ENCODE measurements at regions not wholly inside any gene's neighbourhood (a gene's known extent, or its start where the extent isn't known, plus 50 kb on each side); places are given as distances from the start of the nearest gene placed in this dataset.

DNA sequence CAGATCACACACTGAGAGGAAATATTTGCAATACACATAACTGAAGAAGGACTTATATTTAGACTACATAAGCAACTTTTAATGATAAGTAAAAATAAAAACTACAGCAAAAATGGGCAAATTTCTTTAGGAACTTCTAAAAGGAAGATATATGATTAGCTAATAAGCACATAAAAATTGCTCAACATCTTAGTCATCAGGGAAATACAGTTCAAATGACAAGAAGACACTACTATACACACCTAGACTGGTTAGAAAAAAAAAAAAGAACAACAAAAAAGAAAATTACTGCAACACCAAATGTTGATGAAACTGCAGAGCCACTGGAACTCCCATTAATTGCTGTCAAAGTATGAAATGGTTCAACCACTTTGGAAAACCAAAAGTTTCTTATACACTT lies 1247.5 kb upstream of the ACVR2A start:
- Histone ChIP-seq H3K27ac (ENCODE audit: low read depth, low read length) (no peak overlapping the region), H3K36me3 (ENCODE audit: control insufficient read depth, insufficient read depth, low read length) (no peaks in the 10 kb centered on the region), H3K27me3 (ENCODE audit: control insufficient read depth, insufficient read depth, low read length) (no peaks in the 10 kb centered on the region), H3K4me3 (ENCODE audit: low read length) (no peak overlapping the region), H3K4me1 (ENCODE audit: control insufficient read depth, insufficient read depth, low read length) (no peaks in the 10 kb centered on the region), H3K9ac (ENCODE audit: low read length) (no peak overlapping the region)

DNA sequence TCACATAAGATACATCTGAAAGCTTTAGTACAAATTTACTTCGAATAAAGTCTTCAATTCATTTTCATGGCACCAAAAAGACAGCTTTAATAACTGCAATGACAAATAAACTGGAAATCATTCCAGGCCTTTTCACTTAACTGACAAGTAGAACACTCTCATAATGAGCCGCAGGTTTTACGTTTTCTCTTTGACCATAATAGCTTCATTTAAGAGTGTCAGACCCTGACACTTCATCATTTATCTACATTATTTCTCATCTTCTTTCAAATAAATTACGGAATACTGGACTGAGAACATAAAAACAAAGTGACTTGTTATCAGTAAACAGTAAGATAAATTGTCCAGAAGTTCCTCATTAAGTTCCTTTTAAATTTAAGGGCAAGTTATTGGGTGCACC lies 1252.9 kb upstream of the ACVR2A start:
- no peak overlapping the region for H3K27ac ChIP-seq (ENCODE audit: low read depth, low read length)
- H3K36me3 ChIP-seq (ENCODE audit: control insufficient read depth, insufficient read depth, low read length) = no peaks in the 10 kb centered on the region
- H3K27me3 ChIP-seq (ENCODE audit: control insufficient read depth, insufficient read depth, low read length) = no peaks in the 10 kb centered on the region
- H3K4me1 ChIP-seq (ENCODE audit: control insufficient read depth, insufficient read depth, low read length) = no peaks in the 10 kb centered on the region
- no peak overlapping the region for H3K9ac ChIP-seq (ENCODE audit: low read length)
- H3K4me3 ChIP-seq (ENCODE audit: low read length) = no peak overlapping the region

DNA sequence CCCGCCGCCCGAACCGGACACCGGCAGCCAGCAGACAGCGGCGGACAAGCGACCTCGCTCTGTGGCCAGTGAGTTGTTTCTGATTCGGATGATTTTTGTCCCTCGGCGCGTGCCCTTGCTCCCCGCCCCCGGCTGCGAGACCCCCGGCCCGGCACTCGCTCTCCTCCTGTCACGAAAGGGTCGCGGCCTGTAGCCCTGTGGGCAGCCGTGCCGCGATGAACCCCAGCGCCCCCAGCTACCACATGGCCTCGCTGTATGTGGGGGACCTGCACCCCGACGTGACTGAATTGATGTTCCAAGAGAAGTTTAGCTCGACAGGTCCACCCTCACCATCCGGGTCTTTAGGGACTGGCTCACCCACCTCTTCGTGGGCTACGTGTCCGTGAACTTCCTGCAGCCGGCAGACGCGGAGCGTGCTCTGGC lies 1257.5 kb upstream of the ACVR2A start:
- no peaks in the 10 kb centered on the region for H3K4me1 ChIP-seq (ENCODE audit: control insufficient read depth, insufficient read depth, low read length)
- no peak overlapping the region for H3K4me3 ChIP-seq (ENCODE audit: low read length)
- H3K9ac ChIP-seq (ENCODE audit: low read length) = no peak overlapping the region
- no peak overlapping the region for H3K27ac ChIP-seq (ENCODE audit: low read depth, low read length)
- H3K36me3 ChIP-seq (ENCODE audit: control insufficient read depth, insufficient read depth, low read length) = no peaks in the 10 kb centered on the region
- no peaks in the 10 kb centered on the region for H3K27me3 ChIP-seq (ENCODE audit: control insufficient read depth, insufficient read depth, low read length)

DNA sequence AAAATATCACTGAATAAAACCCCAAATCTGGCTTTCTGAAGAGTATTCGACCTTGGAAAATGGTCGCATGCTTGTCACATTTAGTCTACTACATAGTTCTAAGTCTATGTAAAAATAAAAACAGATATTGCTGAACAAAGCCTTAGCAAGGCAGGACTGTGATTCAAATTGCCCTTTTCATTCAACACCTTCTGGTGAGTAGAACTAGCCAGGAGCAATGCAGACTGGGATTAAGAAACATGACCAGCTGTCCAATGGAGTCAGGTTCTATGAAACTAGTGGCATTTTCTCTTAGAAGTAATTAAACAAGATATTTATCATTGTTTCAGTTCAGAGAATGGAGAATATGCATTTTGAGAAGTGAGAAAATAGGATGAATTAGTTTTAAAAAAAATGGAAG lies 1260.5 kb upstream of the ACVR2A start:
- H3K4me3 ChIP-seq (ENCODE audit: low read length) = no peak overlapping the region
- H3K4me1 ChIP-seq (ENCODE audit: control insufficient read depth, insufficient read depth, low read length) = no peaks in the 10 kb centered on the region
- no peaks in the 10 kb centered on the region for H3K27me3 ChIP-seq (ENCODE audit: control insufficient read depth, insufficient read depth, low read length)
- H3K27ac ChIP-seq (ENCODE audit: low read depth, low read length) = no peak overlapping the region
- no peak overlapping the region for H3K9ac ChIP-seq (ENCODE audit: low read length)
- no peaks in the 10 kb centered on the region for H3K36me3 ChIP-seq (ENCODE audit: control insufficient read depth, insufficient read depth, low read length)

DNA sequence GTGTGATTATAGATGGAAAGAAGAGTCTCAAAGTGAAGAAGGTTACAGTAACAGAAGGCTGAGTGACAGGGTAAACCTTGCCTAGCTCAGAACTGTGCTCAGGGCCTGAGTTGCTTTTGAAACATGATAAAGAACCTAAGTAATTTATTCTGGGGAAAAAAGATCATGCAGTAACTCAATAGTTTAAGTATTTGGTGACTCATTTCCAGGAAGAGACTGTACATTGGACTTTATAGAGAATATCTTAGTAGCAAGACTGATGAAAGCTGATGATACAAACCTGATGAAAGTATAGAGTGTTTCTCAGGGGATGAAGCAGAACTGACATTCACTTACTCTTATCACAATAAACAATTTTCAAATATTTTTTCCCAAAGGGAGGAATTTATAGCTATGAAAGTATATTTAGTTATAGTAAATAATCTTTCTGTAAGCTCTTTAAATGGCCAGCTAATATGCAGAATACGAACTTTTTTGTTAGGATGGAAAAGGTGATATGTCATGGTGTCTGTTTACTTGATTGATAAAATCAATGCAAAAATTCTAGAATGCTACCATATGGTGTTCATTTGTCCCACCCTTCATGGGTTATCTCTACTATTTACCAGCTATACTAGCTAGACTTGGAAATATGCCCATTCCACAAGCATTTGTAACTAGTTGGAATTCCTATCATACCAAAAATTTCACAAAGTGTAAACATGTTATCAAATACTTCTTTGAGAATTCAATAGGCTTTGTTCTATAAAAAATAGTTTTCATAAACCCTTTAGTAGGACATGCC lies 1265.5 kb upstream of the ACVR2A start:
- Histone ChIP-seq H3K27me3 (ENCODE audit: control insufficient read depth, insufficient read depth, low read length) (no peaks in the 10 kb centered on the region), H3K4me3 (ENCODE audit: low read length) (no peak overlapping the region), H3K9ac (ENCODE audit: low read length) (no peak overlapping the region), H3K27ac (ENCODE audit: low read depth, low read length) (no peak overlapping the region), H3K4me1 (ENCODE audit: control insufficient read depth, insufficient read depth, low read length) (no peaks in the 10 kb centered on the region), H3K36me3 (ENCODE audit: control insufficient read depth, insufficient read depth, low read length) (no peaks in the 10 kb centered on the region)

DNA sequence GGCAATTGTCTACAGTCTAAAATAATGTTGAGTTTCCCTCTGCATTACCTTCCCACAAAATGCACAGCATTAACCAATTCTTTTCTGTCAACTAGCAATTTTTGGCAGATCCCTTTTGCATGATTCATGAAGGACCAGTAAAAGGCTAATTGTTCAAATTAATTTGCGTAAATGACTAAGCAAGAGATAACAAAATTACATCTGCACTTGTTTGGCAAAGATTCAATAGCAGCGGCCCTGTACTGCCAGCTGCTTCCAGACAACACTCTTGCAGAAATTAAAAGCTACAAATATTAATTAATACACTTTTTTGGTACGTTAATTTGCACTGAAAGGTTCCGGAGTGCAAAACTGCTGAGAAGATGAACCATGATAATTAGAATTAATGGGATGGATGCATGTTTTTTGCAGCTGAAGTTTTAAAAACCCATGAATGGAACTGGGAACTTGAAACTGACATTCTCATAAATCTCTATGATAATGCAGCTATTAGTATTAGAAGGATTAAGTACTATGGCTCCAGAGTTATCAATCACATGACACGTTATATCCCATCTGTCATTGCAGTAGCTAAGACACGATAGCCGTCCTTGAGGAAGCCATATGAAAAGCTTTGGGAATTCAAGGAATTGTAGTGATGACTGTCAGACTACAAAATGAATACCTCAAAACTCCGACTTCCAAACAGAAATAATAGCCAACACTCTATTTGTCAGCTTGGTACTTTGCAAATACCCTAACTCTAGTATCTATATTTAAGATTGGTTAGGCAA lies 1268.3 kb upstream of the ACVR2A start:
- Histone ChIP-seq H3K27ac (ENCODE audit: low read depth, low read length) (no peak overlapping the region), H3K9ac (ENCODE audit: low read length) (no peak overlapping the region), H3K4me3 (ENCODE audit: low read length) (no peak overlapping the region), H3K27me3 (ENCODE audit: control insufficient read depth, insufficient read depth, low read length) (no peaks in the 10 kb centered on the region), H3K4me1 (ENCODE audit: control insufficient read depth, insufficient read depth, low read length) (no peaks in the 10 kb centered on the region), H3K36me3 (ENCODE audit: control insufficient read depth, insufficient read depth, low read length) (no peaks in the 10 kb centered on the region)

DNA sequence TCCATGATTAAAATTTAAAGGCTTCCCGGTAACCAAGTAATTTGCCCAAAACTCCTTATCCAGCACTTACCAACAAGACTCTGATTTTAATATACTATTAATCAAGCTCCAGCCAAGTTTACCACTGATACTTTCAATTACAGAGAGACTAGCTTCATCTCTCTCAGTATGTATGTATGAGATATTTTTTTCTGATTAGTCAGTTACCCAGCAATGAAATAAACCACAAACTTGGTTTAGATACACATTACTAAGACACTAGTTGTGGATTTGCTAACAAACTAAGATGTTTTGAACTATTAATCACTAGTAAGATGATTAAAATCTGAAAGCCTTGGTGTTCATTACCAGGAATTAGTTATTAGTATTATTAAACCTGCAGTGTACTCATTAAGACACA lies 1272.2 kb upstream of the ACVR2A start:
- Histone ChIP-seq H3K9ac (ENCODE audit: low read length) (no peak overlapping the region), H3K4me3 (ENCODE audit: low read length) (no peak overlapping the region), H3K36me3 (ENCODE audit: control insufficient read depth, insufficient read depth, low read length) (no peaks in the 10 kb centered on the region), H3K27ac (ENCODE audit: low read depth, low read length) (no peak overlapping the region), H3K27me3 (ENCODE audit: control insufficient read depth, insufficient read depth, low read length) (no peaks in the 10 kb centered on the region), H3K4me1 (ENCODE audit: control insufficient read depth, insufficient read depth, low read length) (no peaks in the 10 kb centered on the region)

DNA sequence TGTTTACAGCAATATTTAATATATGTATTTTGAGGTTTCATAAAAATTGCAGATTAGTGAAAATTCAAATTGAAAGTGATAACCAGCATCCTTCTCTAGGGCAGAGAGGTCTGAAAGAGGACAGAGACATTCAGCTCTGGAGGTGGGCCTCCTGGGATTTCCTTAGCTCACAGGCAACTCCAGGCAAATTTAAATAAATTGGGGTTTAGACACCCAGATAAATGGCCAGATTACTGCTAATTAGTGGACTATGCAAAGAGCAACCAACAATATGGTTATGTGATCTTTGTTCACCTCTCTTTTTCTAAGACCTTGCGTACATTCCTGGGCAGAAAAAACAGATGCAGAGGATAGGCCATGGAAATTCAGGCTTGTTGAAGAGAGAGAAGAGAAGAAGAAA lies 1282.8 kb upstream of the ACVR2A start:
- Histone ChIP-seq H3K36me3 (ENCODE audit: control insufficient read depth, insufficient read depth, low read length) (no peaks in the 10 kb centered on the region), H3K4me1 (ENCODE audit: control insufficient read depth, insufficient read depth, low read length) (no peaks in the 10 kb centered on the region), H3K4me3 (ENCODE audit: low read length) (no peak overlapping the region), H3K9ac (ENCODE audit: low read length) (no peak overlapping the region), H3K27me3 (ENCODE audit: control insufficient read depth, insufficient read depth, low read length) (no peaks in the 10 kb centered on the region), H3K27ac (ENCODE audit: low read depth, low read length) (no peak overlapping the region)

DNA sequence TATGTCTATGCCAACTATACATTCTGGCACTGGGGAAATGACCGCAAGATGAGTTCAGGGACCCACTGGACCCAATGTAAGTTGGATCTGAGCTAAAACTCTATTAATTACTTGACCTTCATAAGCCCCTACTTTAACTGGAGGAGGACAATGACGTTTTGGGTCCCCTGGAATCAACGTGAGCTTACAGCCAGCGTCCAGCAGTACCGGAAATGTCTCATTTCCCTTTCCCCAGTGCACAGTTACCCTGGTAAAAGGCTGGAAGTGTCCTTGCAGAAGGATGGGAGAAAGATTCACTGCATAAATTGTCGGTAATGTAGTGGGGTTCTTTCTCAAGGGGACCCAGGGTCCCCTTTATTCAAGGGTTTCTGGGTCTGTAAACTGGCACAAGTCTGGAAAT lies 1297.6 kb upstream of the ACVR2A start:
- no peaks in the 10 kb centered on the region for H3K36me3 ChIP-seq (ENCODE audit: control insufficient read depth, insufficient read depth, low read length)
- no peak overlapping the region for H3K27ac ChIP-seq (ENCODE audit: low read depth, low read length)
- H3K9ac ChIP-seq (ENCODE audit: low read length) = no peak overlapping the region
- no peak overlapping the region for H3K4me3 ChIP-seq (ENCODE audit: low read length)
- no peaks in the 10 kb centered on the region for H3K4me1 ChIP-seq (ENCODE audit: control insufficient read depth, insufficient read depth, low read length)
- no peaks in the 10 kb centered on the region for H3K27me3 ChIP-seq (ENCODE audit: control insufficient read depth, insufficient read depth, low read length)

DNA sequence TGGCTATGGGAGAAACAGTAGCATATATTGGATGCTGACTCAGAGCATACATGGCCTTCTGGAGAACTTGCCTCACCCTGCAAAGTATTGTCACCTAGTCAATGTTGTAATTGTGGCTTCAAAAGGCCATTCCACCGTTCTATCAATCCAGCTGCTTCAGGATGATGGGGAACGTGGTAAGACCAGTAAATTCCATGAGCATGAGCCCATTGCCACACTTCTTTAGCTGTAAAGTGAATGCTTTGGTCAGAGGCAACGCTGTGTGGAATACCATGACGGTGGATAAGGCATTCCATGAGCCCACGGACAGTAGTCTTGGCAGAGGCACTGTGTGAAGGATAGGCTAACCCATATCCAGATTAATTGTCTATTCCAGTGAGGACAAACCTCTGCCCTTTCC lies 1300.1 kb upstream of the ACVR2A start:
- H3K4me3 ChIP-seq (ENCODE audit: low read length) = no peak overlapping the region
- no peak overlapping the region for H3K27ac ChIP-seq (ENCODE audit: low read depth, low read length)
- H3K27me3 ChIP-seq (ENCODE audit: control insufficient read depth, insufficient read depth, low read length) = no peaks in the 10 kb centered on the region
- H3K9ac ChIP-seq (ENCODE audit: low read length) = no peak overlapping the region
- no peaks in the 10 kb centered on the region for H3K36me3 ChIP-seq (ENCODE audit: control insufficient read depth, insufficient read depth, low read length)
- no peaks in the 10 kb centered on the region for H3K4me1 ChIP-seq (ENCODE audit: control insufficient read depth, insufficient read depth, low read length)

DNA sequence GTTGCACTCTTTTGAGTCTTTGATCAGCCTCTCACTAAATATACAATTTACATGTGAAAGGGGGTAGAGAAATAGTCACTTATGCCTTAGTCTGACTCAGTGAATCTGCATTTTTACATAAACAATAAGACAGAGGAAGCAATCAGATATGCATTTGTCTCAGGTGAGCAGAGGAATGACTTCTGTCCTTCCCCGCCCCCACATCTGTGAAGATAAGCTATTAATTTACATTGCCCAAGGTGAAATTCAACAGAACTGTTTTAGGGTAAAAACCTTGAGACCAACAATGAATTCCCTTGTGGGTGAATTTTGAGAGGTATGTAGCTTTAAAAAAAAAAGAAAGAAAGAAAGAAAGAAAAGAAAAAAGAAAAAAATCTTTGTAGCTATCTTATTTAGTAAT lies 1302.9 kb upstream of the ACVR2A start:
- Histone ChIP-seq H3K4me3 (ENCODE audit: low read length) (no peak overlapping the region), H3K27me3 (ENCODE audit: control insufficient read depth, insufficient read depth, low read length) (no peaks in the 10 kb centered on the region), H3K36me3 (ENCODE audit: control insufficient read depth, insufficient read depth, low read length) (no peaks in the 10 kb centered on the region), H3K9ac (ENCODE audit: low read length) (no peak overlapping the region), H3K4me1 (ENCODE audit: control insufficient read depth, insufficient read depth, low read length) (no peaks in the 10 kb centered on the region), H3K27ac (ENCODE audit: low read depth, low read length) (no peak overlapping the region)

DNA sequence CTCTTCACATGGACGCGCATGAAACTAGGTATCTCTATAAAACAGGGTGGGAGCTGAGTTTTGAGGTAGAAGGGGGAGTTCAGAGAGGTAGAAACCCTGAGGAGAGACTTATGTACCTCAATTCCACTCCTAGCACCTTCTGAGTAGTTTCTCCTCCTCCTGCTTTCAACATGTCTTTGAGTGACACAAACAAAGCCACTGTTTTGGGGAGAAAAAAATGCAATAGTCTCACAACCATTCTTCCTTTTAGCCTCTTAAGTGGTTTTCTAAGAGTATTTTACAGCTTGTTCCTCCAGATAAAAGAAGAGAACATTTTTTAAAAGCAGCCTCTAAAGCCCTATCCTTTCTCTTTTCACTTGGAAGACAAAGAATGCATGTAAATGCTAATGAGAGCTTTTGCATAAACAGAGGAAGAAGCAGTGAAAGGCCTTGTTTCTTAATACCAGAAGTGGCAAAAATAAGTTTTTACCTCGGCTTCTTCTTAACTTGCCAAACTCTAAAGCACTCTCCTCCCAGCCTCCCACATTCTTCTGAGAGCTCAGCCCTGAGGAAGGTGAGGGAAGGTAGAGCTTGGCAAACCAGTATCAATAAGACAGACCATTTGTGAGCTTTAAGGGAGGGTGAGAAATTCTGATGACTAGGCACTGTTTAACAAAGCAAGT lies 1304.4 kb upstream of the ACVR2A start:
- Histone ChIP-seq H3K4me3 (ENCODE audit: low read length) (no peak overlapping the region), H3K27ac (ENCODE audit: low read depth, low read length) (no peak overlapping the region), H3K4me1 (ENCODE audit: control insufficient read depth, insufficient read depth, low read length) (no peaks in the 10 kb centered on the region), H3K36me3 (ENCODE audit: control insufficient read depth, insufficient read depth, low read length) (no peaks in the 10 kb centered on the region), H3K9ac (ENCODE audit: low read length) (no peak overlapping the region), H3K27me3 (ENCODE audit: control insufficient read depth, insufficient read depth, low read length) (no peaks in the 10 kb centered on the region)

Measured in rectal smooth muscle tissue (tissue), 1 donor.